GM12878 (cell line): ENCODE measurements at regions not wholly inside any gene's neighbourhood (a gene's known extent, or its start where the extent isn't known, plus 50 kb on each side); places are given as distances from the start of the nearest gene placed in this dataset.

ENCODE experiments used
- ATAC-seq: fragments of 200-7000 bp; cut with Tn5 transposase; 3 replicates; pipeline ENCODE4 v1.9.1; 2020; ENCODE audit warnings: mild to moderate bottlenecking, moderate library complexity
- BruUV-seq: library from RNA; stranded (reverse); fragments of 400-500 nt; replicated peaks from 2 replicates; lab custom pipeline; 2021; lab: Mats Ljungman, UMichigan
- CTCF ChIA-PET: fragments of 300-600 bp; sonication (Branson Sonifier 250); formaldehyde crosslinking; extraction: SDS; loops from one replicate; lab custom pipeline; 2021; ENCODE audit warnings: inconsistent platforms; lab: Yijun Ruan, JAX
- POLR2A ChIA-PET: fragments of 350-600 bp; formaldehyde crosslinking; extraction: SDS; loops from one replicate; lab custom pipeline; 2021; ENCODE audit warnings: inconsistent platforms; lab: Charles Lee
- RAD21 ChIA-PET: fragments of 300-600 bp; sonication (Branson Sonifier 250); formaldehyde crosslinking; loops from one replicate; lab custom pipeline; 2023; ENCODE audit warnings: antibody characterized with exemption; ENCODE audit not compliant: unreplicated experiment; lab: Charles Lee
- SMC1A ChIA-PET: fragments of 300-600 bp; sonication (Branson Sonifier 250); formaldehyde crosslinking; loops from one replicate; lab custom pipeline; 2023; ENCODE audit not compliant: unreplicated experiment, uncharacterized antibody; lab: Charles Lee
- DNase-seq: peaks from one replicate; pipeline ENCODE4 v3.0.0-alpha.2; 2011; ENCODE audit warnings: low read depth, low spot score
- FAIRE-seq: peaks from 3 replicates; lab custom pipeline; 2011; peaks lifted over from hg19 to GRCh38; lab: Jason Lieb, UNC
- H2AFZ ChIP-seq: 2 replicates; pipeline ENCODE4 v1.6.0; 2011; ENCODE audit warnings: low read depth, low read length, control low read depth; ENCODE audit not compliant: control insufficient read depth
- H3K27ac ChIP-seq: 2 replicates; pipeline ENCODE4 v1.5.1; 2011; ENCODE audit warnings: control low read depth; ENCODE audit not compliant: control insufficient read depth, insufficient read depth
- H3K27me3 ChIP-seq, 2 experiments: replicated peaks in 1 of 2; 2 replicates each; pipeline versions ENCODE4 v1.6.0 to v1.6.1; 2011; ENCODE audit warnings: low read length in 1 of 2; ENCODE audit not compliant: control insufficient read depth in 2 of 2, insufficient read depth in 2 of 2
- H3K36me3 ChIP-seq, 2 experiments: 2 replicates each; pipeline ENCODE4 v1.5.1; 2011; ENCODE audit warnings: low read length in 1 of 2; ENCODE audit not compliant: control insufficient read depth in 2 of 2, insufficient read depth in 2 of 2
- H3K4me1 ChIP-seq: 2 replicates; pipeline ENCODE4 v1.6.1; 2011; ENCODE audit warnings: mild to moderate bottlenecking, low read length, moderate library complexity, mixed read lengths; ENCODE audit not compliant: control insufficient read depth, insufficient read depth
- H3K4me2 ChIP-seq: 2 replicates; pipeline ENCODE4 v1.6.0; 2011; ENCODE audit warnings: control low read depth; ENCODE audit not compliant: control insufficient read depth, insufficient read depth
- H3K4me3 ChIP-seq: fragments of 200-600 bp; sonication (generic); 2 replicates; pipeline ENCODE4 v1.5.1; 2016
- H3K79me2 ChIP-seq: 2 replicates; pipeline ENCODE4 v1.6.0; 2011; ENCODE audit warnings: low read length; ENCODE audit not compliant: control insufficient read depth, insufficient read depth
- H3K9ac ChIP-seq: 2 replicates; pipeline ENCODE4 v1.8.0; 2011; ENCODE audit warnings: low read length, control low read depth, mixed read lengths; ENCODE audit not compliant: control insufficient read depth, insufficient read depth
- H3K9me3 ChIP-seq: replicated peaks from 3 replicates; pipeline ENCODE4 v1.5.1; 2011; ENCODE audit warnings: mild to moderate bottlenecking, low read length; ENCODE audit not compliant: control insufficient read depth, insufficient read depth
- H4K20me1 ChIP-seq: 2 replicates; pipeline ENCODE4 v1.6.0; 2011; ENCODE audit not compliant: control insufficient read depth, insufficient read depth
- HCFC1 ChIP-seq: fragments of 150-350 bp; IDR thresholded peaks from 2 replicates; pipeline ENCODE4 v1.6.1; 2014; ENCODE audit warnings: low read length
- MEF2A ChIP-seq: IDR thresholded peaks from 2 replicates; pipeline ENCODE4 v1.6.1; 2011; ENCODE audit warnings: low read depth, mild to moderate bottlenecking, low read length, moderate library complexity; ENCODE audit not compliant: insufficient read depth
- PAX5 ChIP-seq: IDR thresholded peaks from 2 replicates; pipeline ENCODE4 v1.6.1; 2011; ENCODE audit warnings: low read depth, low read length, borderline replicate concordance
- PML ChIP-seq: IDR thresholded peaks from 2 replicates; pipeline ENCODE4 v1.6.1; 2012; ENCODE audit warnings: low read length, inconsistent platforms
- PRDM15 ChIP-seq: fragments of 450-650 bp; formaldehyde crosslinking; IDR thresholded peaks from 2 replicates; pipeline ENCODE4 v1.4.0; 2020; ENCODE audit warnings: mild to moderate bottlenecking, moderate library complexity
- RB1 ChIP-seq: fragments of 450-650 bp; formaldehyde crosslinking; IDR thresholded peaks from 2 replicates; pipeline ENCODE4 v1.6.1; 2017; ENCODE audit warnings: mild to moderate bottlenecking, borderline replicate concordance
- SIX5 ChIP-seq: IDR thresholded peaks from 2 replicates; pipeline ENCODE4 v1.6.1; 2011; ENCODE audit warnings: mild to moderate bottlenecking, low read depth, low read length, moderate library complexity; ENCODE audit not compliant: severe bottlenecking
- ZNF207 ChIP-seq: fragments of 450-650 bp; IDR thresholded peaks from 2 replicates; pipeline ENCODE4 v1.6.1; 2014; ENCODE audit warnings: antibody characterized with exemption, mild to moderate bottlenecking, borderline replicate concordance
- WGBS: methylation state at CpG from one replicate; pipeline ENCODE4 v1.1.6; 2016; ENCODE audit warnings: low lambda C conversion rate; ENCODE audit not compliant: insufficient replicate concordance, insufficient coverage; ENCODE audit errors: missing lambda C conversion rate; 5-methylcytosine and 5-hydroxymethylcytosine counted together
- in situ Hi-C: fragments of 300-500 bp; cut with MboI; formaldehyde crosslinking; loops from 9 replicates; pipeline ENCODE4 v1.14.3; 2018; ENCODE audit warnings: mixed read lengths
- intact Hi-C: fragments of 100-400 bp; cut with micrococcal nuclease; formaldehyde crosslinking; loops from one replicate; pipeline ENCODE4 v1.14.2; 2022; ENCODE audit not compliant: unreplicated experiment
- TF ChIP-seq, protein P1 (sequence below): fragments of 450-650 bp; IDR thresholded peaks from 2 replicates; pipeline ENCODE4 v1.6.1; 2017; ENCODE audit warnings: borderline replicate concordance

DNA sequence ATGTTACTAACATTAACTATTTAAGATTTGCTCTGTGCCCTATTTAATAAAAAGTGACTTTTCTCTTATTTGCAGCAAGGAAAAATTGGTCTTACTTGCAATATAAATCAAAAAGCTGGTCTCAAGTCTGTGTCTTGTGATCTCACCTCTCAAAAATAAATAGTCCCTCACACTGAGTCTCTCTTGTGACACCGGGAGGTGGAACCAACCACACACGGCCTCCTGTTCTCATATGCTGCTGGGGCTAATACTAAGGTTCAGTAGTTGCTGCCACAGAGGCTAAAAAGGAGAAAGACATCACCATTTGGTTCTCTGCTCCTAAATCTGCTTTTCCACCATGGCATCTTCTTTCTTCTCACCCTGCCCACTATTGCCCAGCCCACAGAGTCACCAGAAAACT is 175.8 kb upstream of the FTMT start (continued):
- no peak for TF ChIP-seq PRDM15

DNA sequence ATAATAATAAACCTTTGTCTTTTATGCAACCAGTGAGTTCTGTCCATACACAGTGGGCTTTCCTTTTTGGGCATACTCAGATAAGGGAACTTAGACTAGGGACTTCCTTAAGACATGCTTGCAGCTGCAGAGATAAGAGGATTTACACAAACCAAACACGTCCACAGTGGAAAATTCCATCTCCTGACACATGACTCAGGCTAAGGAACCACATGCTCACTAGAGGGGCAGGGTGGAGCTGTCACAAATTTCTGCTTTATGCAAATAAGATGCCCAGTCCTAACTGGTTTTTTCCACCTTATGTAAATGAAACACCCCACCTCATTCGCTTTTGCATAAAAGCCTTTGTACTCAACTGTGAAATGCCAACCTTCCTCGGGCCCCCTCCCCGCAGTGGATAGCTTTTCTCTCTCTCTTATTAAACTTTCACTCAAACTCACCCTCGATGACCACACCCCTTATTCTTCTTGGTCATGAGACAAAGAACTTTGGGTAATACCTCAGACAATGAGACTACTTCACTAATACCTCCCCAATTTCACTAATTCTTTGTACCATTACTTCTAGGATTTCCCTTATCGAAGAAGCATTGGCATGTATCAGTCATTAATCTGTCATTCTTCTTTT is 170.3 kb upstream of the FTMT start:
- ChIA-PET POLR2A (no interaction called here), RAD21 (no interaction called here), CTCF (interaction anchor here (1.5 kb wide), 1 partner anchor 9 kb away, joined by 3 read pairs; no protein-coding TSS in a partner anchor)
- Histone ChIP-seq H3K4me3 (no peak overlapping the region), H3K27me3 (no peaks in the 10 kb centered on the region), H4K20me1 (no peaks in the 10 kb centered on the region), H3K27ac (no peak overlapping the region), H3K9ac (no peak overlapping the region), H3K9me3 (no peaks in the 10 kb centered on the region), H2AFZ (no peak overlapping the region), H3K4me1 (no peaks in the 10 kb centered on the region), H3K4me2 (no peak overlapping the region), H3K79me2 (no peaks in the 10 kb centered on the region)
- FAIRE-seq (no peak), DNase-seq (no peak), ATAC-seq (no peak)
- BruUV-seq = no TSS peak
- intact Hi-C loops = no loop called here
- 17% methylated on average over 6 of the region's 6 CpGs for WGBS
- no peak for TF ChIP-seq SIX5
- no peak for TF ChIP-seq ZNF207
- TF ChIP-seq MEF2A = no peak
- TF ChIP-seq PAX5 = no peak
- no peak for TF ChIP-seq PML
- no peak for TF ChIP-seq RB1
- TF ChIP-seq, protein P1, sequence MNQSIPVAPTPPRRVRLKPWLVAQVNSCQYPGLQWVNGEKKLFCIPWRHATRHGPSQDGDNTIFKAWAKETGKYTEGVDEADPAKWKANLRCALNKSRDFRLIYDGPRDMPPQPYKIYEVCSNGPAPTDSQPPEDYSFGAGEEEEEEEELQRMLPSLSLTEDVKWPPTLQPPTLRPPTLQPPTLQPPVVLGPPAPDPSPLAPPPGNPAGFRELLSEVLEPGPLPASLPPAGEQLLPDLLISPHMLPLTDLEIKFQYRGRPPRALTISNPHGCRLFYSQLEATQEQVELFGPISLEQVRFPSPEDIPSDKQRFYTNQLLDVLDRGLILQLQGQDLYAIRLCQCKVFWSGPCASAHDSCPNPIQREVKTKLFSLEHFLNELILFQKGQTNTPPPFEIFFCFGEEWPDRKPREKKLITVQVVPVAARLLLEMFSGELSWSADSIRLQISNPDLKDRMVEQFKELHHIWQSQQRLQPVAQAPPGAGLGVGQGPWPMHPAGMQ = no peak
- TF ChIP-seq HCFC1 = no peak
- TF ChIP-seq, all 136 proteins: peak for 0
- in situ Hi-C loops = no loop called here
- H3K36me3 ChIP-seq = no peaks in the 10 kb centered on the region
- SMC1A ChIA-PET = interaction anchor here (1.0 kb wide), 1 partner anchor 89 kb away, joined by 3 read pairs; no protein-coding TSS in a partner anchor
